H1 (cell line): ENCODE measurements at regions not wholly inside any gene's neighbourhood (a gene's known extent, or its start where the extent isn't known, plus 50 kb on each side); places are given as distances from the start of the nearest gene placed in this dataset.

Source experiments
- NANOG ChIP-seq: IDR thresholded peaks from 2 replicates; pipeline ENCODE4 v1.6.1; 2011; ENCODE audit warnings: low read length, low read depth, mild to moderate bottlenecking, inconsistent platforms; ENCODE audit not compliant: insufficient read depth, poor library complexity, severe bottlenecking

GRCh38 chr13:46963904-46964303, 67.1 kb upstream of the HTR2A start (continued):
- TF ChIP-seq NANOG, result no peak
